ENCODE measurements at regions not wholly inside any gene's neighbourhood (a gene's known extent, or its start where the extent isn't known, plus 50 kb on each side); places are given as distances from the start of the nearest gene placed in this dataset.

DNA sequence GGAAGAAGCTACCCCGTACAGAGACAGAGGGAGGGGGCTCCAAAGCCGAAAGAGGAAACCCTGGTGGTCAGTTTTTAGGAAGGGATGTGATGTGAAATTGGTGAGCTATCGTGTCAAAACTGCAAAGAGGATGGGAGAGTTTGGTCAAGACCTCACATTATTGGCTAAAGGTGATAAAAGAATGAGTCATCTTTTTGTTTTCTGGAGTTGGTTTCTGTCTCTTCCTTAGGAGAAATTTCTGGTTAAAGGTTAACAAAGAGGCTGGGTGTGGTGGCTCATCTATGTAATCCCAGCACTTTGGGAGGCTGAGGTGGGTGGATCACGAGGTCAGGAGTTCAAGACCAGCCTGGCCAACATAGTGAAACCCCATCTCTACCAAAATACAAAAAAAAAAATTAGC, 217.8 kb upstream of the CBLB start:
- TF ChIP-seq EZH2 (IDR thresholded peaks at IDR 0.05; ENCODE audit: borderline replicate concordance, low read length): no peak
- no peak for TF ChIP-seq CTCF (conservative IDR thresholded peaks at IDR 0.05 in 1 of 2, IDR thresholded peaks at IDR 0.05 in 1 of 2; ENCODE audit: extremely low read depth in 1 of 2, insufficient read depth in 1 of 2, low read depth in 1 of 2, low read length in 2 of 2)

All from mammary epithelial cell (primary cell).